GM12864 (cell line): ENCODE measurements at regions not wholly inside any gene's neighbourhood (a gene's known extent, or its start where the extent isn't known, plus 50 kb on each side); places are given as distances from the start of the nearest gene placed in this dataset.

ENCODE experiments used
- DNase-seq: peaks from one replicate; pipeline ENCODE4 v3.0.0-alpha.2; 2011; ENCODE audit warnings: low read depth
- H3K4me3 ChIP-seq: 2 replicates; pipeline ENCODE4 v1.5.1; 2011; ENCODE audit warnings: mild to moderate bottlenecking, low read depth, low read length, control low read depth
- CTCF ChIP-seq: IDR thresholded peaks from 2 replicates; pipeline ENCODE4 v1.5.1; 2011; ENCODE audit warnings: low read depth, mild to moderate bottlenecking, moderate library complexity, low read length, control low read depth, inconsistent platforms; ENCODE audit errors: missing control alignments

GRCh38 chr11:103618528-103618927 is 417.9 kb upstream of the DDI1 start:
- TF ChIP-seq CTCF, result no peak
- no peak for DNase-seq
- H3K4me3 ChIP-seq, result no peak overlapping the region

DNA sequence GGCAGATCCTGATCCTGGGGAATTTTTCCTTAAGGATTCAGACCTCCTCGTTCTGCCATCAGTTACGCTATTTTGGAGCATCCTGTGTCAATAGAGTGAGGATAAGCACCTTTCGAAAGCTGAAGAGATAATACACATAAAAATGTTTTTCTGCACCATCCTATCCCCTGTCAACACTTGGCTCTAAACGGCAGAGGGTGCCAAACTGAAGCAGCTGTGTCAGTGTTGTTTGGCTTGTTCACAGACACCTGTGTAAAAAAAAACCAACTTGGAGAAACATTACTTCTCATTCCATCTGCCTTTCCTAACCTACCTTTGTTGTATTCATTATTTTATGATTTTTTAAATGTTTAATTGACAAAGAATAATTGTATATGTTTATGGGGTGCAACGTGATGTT is 417.0 kb upstream of the DDI1 start:
- TF ChIP-seq CTCF, result peak; percentile 23
- no peak overlapping the region for H3K4me3 ChIP-seq
- no peak for DNase-seq

DNA sequence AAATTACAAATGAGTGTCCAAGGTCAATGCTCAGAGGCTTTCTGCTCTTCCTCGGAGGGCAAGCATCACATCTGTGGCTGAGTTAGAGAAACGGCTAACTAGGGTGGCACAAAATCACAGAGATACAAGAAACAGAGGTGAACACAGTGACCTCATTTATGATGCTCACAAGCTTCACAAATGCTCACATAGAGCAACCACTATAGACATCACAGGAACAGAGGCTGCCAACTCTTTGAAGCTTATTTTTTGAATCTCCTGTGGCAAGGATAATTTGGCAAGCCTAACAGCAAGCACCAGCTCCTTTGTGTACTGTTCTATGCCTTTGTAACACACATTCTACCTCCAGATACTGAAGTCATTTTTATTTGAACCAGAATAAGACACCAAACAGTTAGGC is 416.5 kb upstream of the DDI1 start:
- H3K4me3 ChIP-seq, result no peak overlapping the region
- no peak for TF ChIP-seq CTCF
- no peak for DNase-seq

DNA sequence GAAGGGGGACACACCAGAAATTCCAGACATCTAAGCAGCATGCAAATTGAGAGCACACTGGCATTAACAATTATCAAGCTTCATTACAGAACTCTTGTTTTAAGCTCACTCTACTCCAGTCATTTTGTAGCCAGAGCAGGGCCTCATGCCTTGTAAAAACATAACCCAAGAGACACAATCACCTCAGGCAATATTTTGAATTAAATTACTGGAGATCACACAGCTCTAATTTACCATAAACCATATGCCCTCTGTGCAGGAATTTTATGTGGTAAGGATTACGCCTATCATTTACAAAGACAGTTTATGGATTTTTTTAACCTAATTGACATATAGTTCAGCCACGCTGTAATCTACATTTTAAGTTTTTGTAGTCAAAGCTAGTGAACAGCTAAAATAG is 414.1 kb upstream of the DDI1 start:
- no peak overlapping the region for H3K4me3 ChIP-seq
- no peak for TF ChIP-seq CTCF
- DNase-seq, result no peak

DNA sequence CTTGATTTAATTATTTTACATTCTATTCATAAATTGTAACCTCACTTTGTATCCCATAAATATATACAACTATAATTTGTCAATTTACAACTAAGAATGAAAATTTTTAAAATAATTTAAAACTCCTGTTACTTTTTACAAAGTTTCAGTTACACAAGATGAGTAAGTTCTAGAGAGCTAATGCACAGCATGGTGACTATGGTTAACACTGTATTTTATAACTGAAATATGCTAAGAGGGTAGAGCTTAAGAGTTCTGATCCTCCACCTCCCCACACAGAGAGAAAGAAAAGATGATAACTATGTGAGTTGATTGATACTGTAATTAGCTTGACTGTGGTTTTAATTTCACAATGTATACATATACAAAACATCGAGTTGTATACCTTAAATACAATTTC is 412.5 kb upstream of the DDI1 start:
- DNase-seq, result no peak
- no peak overlapping the region for H3K4me3 ChIP-seq
- no peak for TF ChIP-seq CTCF

DNA sequence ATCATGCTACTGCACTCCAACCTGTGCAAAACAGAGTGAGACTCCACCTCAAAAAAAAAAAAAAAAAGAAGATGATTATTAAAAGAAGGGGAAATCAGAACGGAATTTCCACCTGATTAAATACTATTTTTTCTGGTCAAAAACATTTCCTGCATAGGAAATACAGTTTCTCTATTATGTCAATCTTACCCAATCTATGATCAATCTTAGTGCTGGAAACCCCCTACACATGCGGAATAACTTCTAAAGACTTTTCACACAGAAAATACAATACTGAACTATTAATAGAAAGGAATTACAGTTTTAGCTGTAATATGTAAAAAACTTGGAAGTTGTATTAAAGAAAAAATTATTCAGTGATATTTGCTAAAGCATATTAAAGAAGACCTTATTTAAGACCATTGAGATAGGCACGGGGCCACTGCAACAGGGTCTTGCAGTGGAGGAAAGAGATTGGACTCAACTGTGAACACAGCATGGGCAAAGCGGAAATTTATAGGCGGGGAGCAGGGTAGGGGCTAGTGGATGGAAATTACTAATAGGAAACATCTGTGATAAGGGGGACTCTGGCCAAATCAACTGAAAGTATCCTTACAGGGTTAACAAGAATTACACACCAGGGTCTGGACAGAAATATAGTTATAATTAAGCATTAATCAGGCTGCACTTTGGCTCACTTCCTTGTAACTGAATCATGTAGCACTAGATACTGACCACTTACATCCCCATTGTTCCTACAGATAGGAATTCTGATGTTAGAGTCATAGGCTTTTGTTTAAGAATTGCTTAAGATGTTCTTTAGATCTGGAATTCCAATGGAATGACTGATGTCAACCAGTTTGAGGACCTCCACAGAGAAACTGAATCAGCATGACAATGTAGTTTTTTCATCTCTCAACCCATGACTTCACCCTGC is 411.5 kb upstream of the DDI1 start:
- DNase-seq, result no peak
- no peak for TF ChIP-seq CTCF
- H3K4me3 ChIP-seq, result no peak overlapping the region

- no peak for TF ChIP-seq CTCF
- no peak for DNase-seq
- no peak overlapping the region for H3K4me3 ChIP-seq
Measured at GRCh38 chr11:103625624-103625965, 410.8 kb upstream of the DDI1 start.
